Prostate gland (tissue), 2 donors: ENCODE measurements at regions not wholly inside any gene's neighbourhood (a gene's known extent, or its start where the extent isn't known, plus 50 kb on each side); places are given as distances from the start of the nearest gene placed in this dataset.

Experiments
- DNase-seq: peaks from one replicate; pipeline ENCODE4 v3.0.0-alpha.2; 2019; ENCODE audit warnings: low spot score
- H3K27ac ChIP-seq, 2 donors: fragments of 200-600 bp; sonication (generic); 2 replicates each; pipeline ENCODE4 v1.5.1; 2017 to 2019
- H3K27me3 ChIP-seq: fragments of 200-600 bp; sonication (generic); replicated peaks from 2 replicates; pipeline ENCODE4 v1.5.1; 2019; ENCODE audit not compliant: insufficient read depth
- H3K36me3 ChIP-seq, 2 donors: fragments of 200-600 bp; sonication (generic); 1 replicate in 1 of 2; 2 replicates in 1 of 2; pipeline versions ENCODE4 v1.5.1 to v1.8.1; 2017 to 2019
- H3K4me1 ChIP-seq: fragments of 200-600 bp; sonication (generic); replicated peaks from 2 replicates; pipeline ENCODE4 v1.5.1; 2019
- H3K4me3 ChIP-seq, 2 donors: fragments of 200-600 bp; sonication (generic); 2 replicates each; pipeline ENCODE4 v1.5.1; 2017 to 2019
- H3K9me3 ChIP-seq: fragments of 200-600 bp; sonication (generic); 2 replicates; pipeline ENCODE4 v1.5.1; 2017
- POLR2A ChIP-seq: fragments of 450-650 bp; IDR thresholded peaks from one replicate; pipeline ENCODE4 v1.6.1; 2016; ENCODE audit warnings: antibody characterized with exemption, mild to moderate bottlenecking
- POLR2AphosphoS5 ChIP-seq: sonication (generic); formaldehyde crosslinking; IDR thresholded peaks from one replicate; pipeline ENCODE4 v1.6.1; 2017; ENCODE audit warnings: antibody characterized with exemption
- WGBS: methylation state at CpG from one replicate; pipeline ENCODE4 v1.1.5; 2018; 5-methylcytosine and 5-hydroxymethylcytosine counted together
- intact Hi-C: fragments of 100-400 bp; cut with DNase I; formaldehyde crosslinking; loops from one replicate; pipeline ENCODE4 v1.14.2; 2022
- TF ChIP-seq, protein P1 (sequence below), 4 experiments: fragments of 200-600 bp in 2 of 4; fragments of 450-650 bp in 2 of 4; sonication (generic) in 2 of 4; IDR thresholded peaks; 1 replicate in 3 of 4; 2 replicates in 1 of 4; pipeline ENCODE4 v1.5.1; 2016 to 2019; ENCODE audit warnings: antibody characterized with exemption in 4 of 4, mild to moderate bottlenecking in 2 of 4, moderate library complexity in 2 of 4

DNA sequence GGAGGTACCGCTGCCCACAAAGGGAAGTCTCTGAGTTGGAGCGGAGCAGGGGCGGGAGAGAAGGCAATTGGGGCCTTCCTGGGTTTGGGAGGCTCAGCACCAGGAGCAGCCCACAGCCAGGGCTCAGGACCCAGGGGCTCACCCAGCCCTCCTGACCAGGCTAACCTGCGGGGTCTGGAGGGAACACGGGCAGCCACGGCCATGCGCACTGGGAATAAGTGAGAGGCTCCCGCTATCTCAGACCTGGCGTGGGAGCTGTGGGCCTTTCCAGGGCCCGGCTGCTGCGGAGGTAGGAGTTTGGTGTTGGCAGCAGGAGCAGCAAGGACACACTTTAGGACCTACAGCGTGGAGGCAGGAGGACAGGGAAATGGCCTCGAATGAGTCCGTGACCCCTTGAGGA, 69.0 kb downstream of the RRM2 start:
- H3K36me3 ChIP-seq = no peaks in the 10 kb centered on the region
- no peaks in the 10 kb centered on the region for H3K9me3 ChIP-seq
- no peaks in the 10 kb centered on the region for H3K4me1 ChIP-seq
- DNase-seq = no peak
- no peak overlapping the region for H3K4me3 ChIP-seq
- intact Hi-C loops = no loop called here
- no peaks in the 10 kb centered on the region for H3K27me3 ChIP-seq
- H3K27ac ChIP-seq = no peak overlapping the region
- 96% methylated on average over 14 of the region's 14 CpGs for WGBS
- TF ChIP-seq POLR2A (no peak), POLR2AphosphoS5 (no peak)
- TF ChIP-seq, protein P1, sequence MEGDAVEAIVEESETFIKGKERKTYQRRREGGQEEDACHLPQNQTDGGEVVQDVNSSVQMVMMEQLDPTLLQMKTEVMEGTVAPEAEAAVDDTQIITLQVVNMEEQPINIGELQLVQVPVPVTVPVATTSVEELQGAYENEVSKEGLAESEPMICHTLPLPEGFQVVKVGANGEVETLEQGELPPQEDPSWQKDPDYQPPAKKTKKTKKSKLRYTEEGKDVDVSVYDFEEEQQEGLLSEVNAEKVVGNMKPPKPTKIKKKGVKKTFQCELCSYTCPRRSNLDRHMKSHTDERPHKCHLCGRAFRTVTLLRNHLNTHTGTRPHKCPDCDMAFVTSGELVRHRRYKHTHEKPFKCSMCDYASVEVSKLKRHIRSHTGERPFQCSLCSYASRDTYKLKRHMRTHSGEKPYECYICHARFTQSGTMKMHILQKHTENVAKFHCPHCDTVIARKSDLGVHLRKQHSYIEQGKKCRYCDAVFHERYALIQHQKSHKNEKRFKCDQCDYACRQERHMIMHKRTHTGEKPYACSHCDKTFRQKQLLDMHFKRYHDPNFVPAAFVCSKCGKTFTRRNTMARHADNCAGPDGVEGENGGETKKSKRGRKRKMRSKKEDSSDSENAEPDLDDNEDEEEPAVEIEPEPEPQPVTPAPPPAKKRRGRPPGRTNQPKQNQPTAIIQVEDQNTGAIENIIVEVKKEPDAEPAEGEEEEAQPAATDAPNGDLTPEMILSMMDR (IDR thresholded peaks at IDR 0.05) = no peak

DNA sequence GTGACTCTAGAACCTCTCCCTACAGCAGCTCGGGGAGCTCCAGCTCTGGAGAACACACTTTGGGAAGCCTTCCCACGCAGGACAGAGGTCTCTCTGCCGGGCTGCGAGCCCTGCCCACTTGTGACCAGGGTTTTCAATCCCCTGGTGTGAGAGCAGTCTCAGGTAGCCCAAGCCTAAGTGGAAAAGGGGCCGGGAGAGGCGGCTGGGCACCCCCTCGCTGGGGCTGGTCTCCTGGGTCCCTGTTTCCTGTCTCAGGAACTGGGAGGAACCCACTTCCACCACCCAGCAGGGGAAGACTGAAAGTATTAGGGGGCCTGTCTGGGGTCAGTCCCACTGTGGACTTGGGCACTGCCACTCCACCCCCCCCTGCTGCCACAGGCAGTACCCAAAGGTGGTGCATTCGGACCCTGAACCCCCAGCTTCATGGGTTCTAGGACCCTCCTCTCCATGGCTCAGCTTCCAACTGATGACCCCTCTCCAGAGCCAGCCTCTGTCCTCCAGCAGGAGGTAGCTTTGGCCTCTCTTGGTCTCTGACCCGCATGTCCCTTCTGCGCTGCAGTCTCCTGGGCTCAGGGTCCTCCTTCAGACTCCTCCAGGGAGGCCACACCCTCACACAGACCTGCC, 70.0 kb downstream of the RRM2 start:
- intact Hi-C loops = no loop called here
- no peaks in the 10 kb centered on the region for H3K36me3 ChIP-seq
- 93% methylated on average over 10 of the region's 10 CpGs for WGBS

DNA sequence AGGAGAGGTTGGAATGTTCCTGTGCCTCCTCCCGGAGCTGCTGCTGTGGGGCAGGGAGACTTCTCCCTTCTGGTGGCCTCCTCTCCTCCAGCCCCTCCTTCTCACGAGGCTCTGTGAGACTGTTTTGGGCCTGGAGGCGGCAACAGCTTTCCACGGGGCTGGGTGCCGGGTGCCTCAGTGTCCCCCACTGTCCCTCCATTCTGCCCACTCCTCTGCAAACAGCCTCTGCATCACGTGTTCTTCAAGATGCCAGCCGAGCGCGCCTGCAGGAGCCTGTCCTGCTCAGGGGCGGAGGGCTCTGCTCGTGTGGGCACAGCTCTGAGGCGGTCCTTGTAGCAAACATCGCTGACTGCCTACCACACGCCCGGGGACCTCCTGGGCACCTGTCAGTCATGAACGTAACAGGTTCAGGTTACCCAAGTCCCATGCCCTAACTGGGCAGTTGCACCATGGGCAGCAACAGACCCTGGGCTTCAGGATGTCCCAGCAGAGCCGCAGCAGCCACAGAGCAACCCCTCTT, 70.8 kb downstream of the RRM2 start:
- Histone ChIP-seq H3K9me3 (no peaks in the 10 kb centered on the region), H3K4me3 (no peak overlapping the region), H3K36me3 (no peaks in the 10 kb centered on the region), H3K27me3 (no peaks in the 10 kb centered on the region), H3K4me1 (no peaks in the 10 kb centered on the region), H3K27ac (no peak overlapping the region)
- WGBS = 50% methylated on average over 17 of the region's 17 CpGs
- no peak for TF ChIP-seq POLR2AphosphoS5
- TF ChIP-seq, protein P1 (IDR thresholded peaks at IDR 0.05) = no peak
- no peak for TF ChIP-seq POLR2A
- intact Hi-C loops = no loop called here
- no peak for DNase-seq

More for the DNA sequence above, 70.0 kb downstream of the RRM2 start:
- no peak overlapping the region for H3K27ac ChIP-seq
- no peaks in the 10 kb centered on the region for H3K4me1 ChIP-seq
- H3K27me3 ChIP-seq = no peaks in the 10 kb centered on the region
- TF ChIP-seq POLR2A (no peak), POLR2AphosphoS5 (no peak)
- TF ChIP-seq, protein P1 (IDR thresholded peaks at IDR 0.05) = no peak
- H3K9me3 ChIP-seq = no peaks in the 10 kb centered on the region
- H3K4me3 ChIP-seq = no peak overlapping the region
- DNase-seq = no peak

DNA sequence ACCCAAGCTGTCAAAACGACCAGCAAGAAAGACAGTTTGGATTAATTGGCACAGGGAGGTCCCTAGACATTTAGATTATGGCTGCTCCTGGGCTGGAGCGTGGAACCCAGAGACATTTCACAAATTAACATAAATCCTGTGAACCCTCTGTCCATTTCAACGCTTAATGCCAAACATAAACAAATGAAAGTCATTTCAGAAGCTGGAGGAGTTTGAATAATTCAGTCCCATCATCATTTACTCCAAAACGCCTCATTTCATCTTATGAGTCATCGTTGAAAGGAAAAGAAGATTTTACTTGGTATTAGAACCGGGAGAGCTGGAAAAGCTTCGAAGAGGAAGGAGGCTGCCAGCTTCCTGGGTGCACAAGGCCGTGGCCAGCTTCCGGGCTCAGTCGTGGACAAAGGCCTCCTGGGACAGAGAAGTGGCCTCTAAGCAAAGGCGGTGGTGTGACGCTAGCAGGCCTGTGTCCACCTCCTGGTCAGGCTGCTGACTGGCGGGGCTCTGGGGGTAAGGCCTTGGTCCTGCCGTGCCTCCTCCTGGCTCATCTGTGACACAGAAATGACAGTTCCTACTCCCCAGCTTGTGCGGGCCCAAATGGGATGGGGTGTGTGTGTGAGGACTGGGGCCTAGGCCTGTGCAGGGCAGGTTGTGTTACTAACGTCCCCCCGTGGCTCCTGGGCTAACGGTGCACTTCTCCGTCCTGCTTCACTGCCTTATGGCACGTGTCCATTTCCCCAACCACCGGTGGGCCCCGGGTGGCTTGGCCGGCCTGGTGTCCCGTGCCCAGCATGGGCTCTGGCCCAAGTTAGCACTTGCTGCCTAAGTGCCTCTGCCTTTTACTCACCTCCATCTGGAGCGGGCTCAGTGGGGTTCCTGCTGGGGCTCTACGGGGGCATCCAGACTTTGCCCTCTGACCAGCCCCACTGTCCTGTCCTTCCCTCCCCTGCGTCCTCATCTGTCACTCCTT, 71.6 kb downstream of the RRM2 start:
- Histone ChIP-seq H3K4me3 (no peak overlapping the region), H3K36me3 (no peaks in the 10 kb centered on the region), H3K9me3 (no peaks in the 10 kb centered on the region), H3K4me1 (no peaks in the 10 kb centered on the region), H3K27me3 (no peaks in the 10 kb centered on the region), H3K27ac (no peak overlapping the region)
- DNase-seq = no peak
- TF ChIP-seq POLR2AphosphoS5 (no peak), POLR2A (no peak)
- TF ChIP-seq, protein P1 (IDR thresholded peaks at IDR 0.05) = no peak
- 80% methylated on average over 27 of the region's 27 CpGs for WGBS
- intact Hi-C loops = no loop called here
